HepG2 (cell line): ENCODE measurements at regions not wholly inside any gene's neighbourhood (a gene's known extent, or its start where the extent isn't known, plus 50 kb on each side); places are given as distances from the start of the nearest gene placed in this dataset.

ENCODE experiments used
- ATAC-seq: fragments of 200-7000 bp; cut with Tn5 transposase; 3 replicates; pipeline ENCODE4 v1.9.1; 2020; ENCODE audit warnings: mild to moderate bottlenecking, moderate library complexity
- BruUV-seq: library from RNA; stranded (reverse); fragments of 400-500 nt; replicated peaks from 2 replicates; lab custom pipeline; 2021; lab: Mats Ljungman, UMichigan
- CTCF ChIA-PET: fragments of 300-600 bp; formaldehyde crosslinking; extraction: SDS; loops from one replicate; lab custom pipeline; 2021; ENCODE audit warnings: low total read pairs, inconsistent platforms, low intra/inter-chr PET ratio; lab: Yijun Ruan, JAX
- POLR2A ChIA-PET: fragments of 350-600 bp; sonication (Branson Sonifier 250); formaldehyde crosslinking; loops from one replicate; lab custom pipeline; 2020; ENCODE audit warnings: antibody characterized with exemption, inconsistent platforms; lab: Yijun Ruan, JAX
- DNase-seq: peaks from one replicate; pipeline ENCODE4 v3.0.0-alpha.2; 2015; ENCODE audit warnings: low spot score
- FAIRE-seq: peaks from 3 replicates; lab custom pipeline; 2011; peaks lifted over from hg19 to GRCh38; lab: Jason Lieb, UNC
- H2AFZ ChIP-seq: one replicate; pipeline ENCODE4 v1.6.1; 2011; ENCODE audit warnings: low read length, inconsistent platforms
- H3K27ac ChIP-seq: fragments of 300-600 bp; 3 replicates; pipeline ENCODE4 v1.8.0; 2011; ENCODE audit warnings: mixed run types, mild to moderate bottlenecking, mixed read lengths, low read length, inconsistent platforms; ENCODE audit not compliant: insufficient read depth; ENCODE audit errors: extremely low read length
- H3K27me3 ChIP-seq, 2 experiments: fragments of 200-600 bp in 1 of 2; 2 replicates in 1 of 2; 3 replicates in 1 of 2; pipeline versions ENCODE4 v1.6.0 to v1.8.0; 2011; ENCODE audit warnings: low read length in 2 of 2, mild to moderate bottlenecking in 2 of 2, moderate library complexity in 2 of 2, inconsistent platforms in 1 of 2; ENCODE audit not compliant: insufficient read depth in 2 of 2, control insufficient read depth in 1 of 2
- H3K36me3 ChIP-seq, 2 experiments: fragments of 200-600 bp in 1 of 2; replicated peaks in 1 of 2; 2 replicates in 1 of 2; 3 replicates in 1 of 2; pipeline versions ENCODE4 v1.5.1 to v1.8.0; 2011; ENCODE audit warnings: low read length in 2 of 2, inconsistent platforms in 1 of 2; ENCODE audit not compliant: insufficient read depth in 2 of 2, control insufficient read depth in 1 of 2
- H3K4me1 ChIP-seq: 2 replicates; pipeline ENCODE4 v1.5.1; 2012; ENCODE audit warnings: low read length, inconsistent platforms; ENCODE audit not compliant: insufficient read depth
- H3K4me2 ChIP-seq: 2 replicates; pipeline ENCODE4 v1.6.0; 2011; ENCODE audit warnings: low read depth, low read length, inconsistent platforms
- H3K4me3 ChIP-seq, 3 experiments: fragments of 200-600 bp in 1 of 3; sonication (generic), shearing (Covaris generic) in 1 of 3; replicated peaks in 1 of 3; 2 replicates each; pipeline ENCODE4 v1.5.1; 2011 to 2016; ENCODE audit warnings: low read length in 3 of 3, inconsistent platforms in 2 of 3, low read depth in 2 of 3, mild to moderate bottlenecking in 2 of 3, control low read depth in 1 of 3, mixed read lengths in 1 of 3; ENCODE audit not compliant: insufficient read depth in 1 of 3
- H3K79me2 ChIP-seq: one replicate; pipeline ENCODE4 v1.6.1; 2011; ENCODE audit warnings: low read length, inconsistent platforms; ENCODE audit not compliant: insufficient read depth
- H3K9ac ChIP-seq: 2 replicates; pipeline ENCODE4 v1.6.0; 2011; ENCODE audit warnings: mild to moderate bottlenecking, low read depth, low read length, inconsistent platforms; ENCODE audit not compliant: insufficient read depth
- H3K9me3 ChIP-seq: 2 replicates; pipeline ENCODE4 v1.5.1; 2012; ENCODE audit warnings: mild to moderate bottlenecking, low read length
- H4K20me1 ChIP-seq: 2 replicates; pipeline ENCODE4 v1.6.0; 2011; ENCODE audit warnings: inconsistent platforms, mild to moderate bottlenecking, low read length, moderate library complexity; ENCODE audit not compliant: insufficient read depth
- ATF1 ChIP-seq: IDR thresholded peaks from 2 replicates; pipeline ENCODE4 v1.6.1; 2016; ENCODE audit warnings: mild to moderate bottlenecking, control low read depth
- NPAS2 ChIP-seq: sonication (generic); formaldehyde crosslinking; IDR thresholded peaks from 2 replicates; pipeline ENCODE4 v1.8.0; 2022; ENCODE audit warnings: mild to moderate bottlenecking, missing genetic modification reagents, borderline replicate concordance
- POGZ ChIP-seq: sonication (generic); formaldehyde crosslinking; IDR thresholded peaks from 2 replicates; pipeline ENCODE4 v1.4.0; 2020; ENCODE audit warnings: mild to moderate bottlenecking, missing genetic modification reagents
- STAT6 ChIP-seq: sonication (generic); formaldehyde crosslinking; IDR thresholded peaks from 2 replicates; pipeline ENCODE4 v1.4.0; 2020; ENCODE audit warnings: missing genetic modification reagents, mild to moderate bottlenecking, borderline replicate concordance
- TCF7 ChIP-seq: sonication (generic); IDR thresholded peaks from 2 replicates; pipeline ENCODE4 v1.6.1; 2016; ENCODE audit warnings: antibody characterized with exemption, low read depth
- TERF1 ChIP-seq: sonication (generic); formaldehyde crosslinking; IDR thresholded peaks from 2 replicates; pipeline ENCODE4 v1.8.0; 2022; ENCODE audit warnings: mild to moderate bottlenecking, missing genetic modification reagents, moderate library complexity
- ZBTB7A ChIP-seq: sonication (generic); formaldehyde crosslinking; IDR thresholded peaks from 2 replicates; pipeline ENCODE4 v1.8.0; 2022; ENCODE audit warnings: mild to moderate bottlenecking, missing genetic modification reagents
- ZNF263 ChIP-seq: sonication (generic); formaldehyde crosslinking; IDR thresholded peaks from 2 replicates; pipeline ENCODE4 v1.4.0; 2020; ENCODE audit warnings: missing genetic modification reagents
- ZNF615 ChIP-seq: sonication (generic); formaldehyde crosslinking; IDR thresholded peaks from 2 replicates; pipeline ENCODE4 v1.5.0; 2020; ENCODE audit warnings: mild to moderate bottlenecking, missing genetic modification reagents, borderline replicate concordance
- ZNF652 ChIP-seq: IDR thresholded peaks from 2 replicates; pipeline ENCODE4 v1.6.1; 2016; ENCODE audit warnings: low read depth, borderline replicate concordance
- WGBS: methylation state at CpG from one replicate; pipeline ENCODE4 v1.1.6; 2017; ENCODE audit warnings: low lambda C conversion rate; 5-methylcytosine and 5-hydroxymethylcytosine counted together
- in situ Hi-C: cut with HindIII; loops from 2 replicates; pipeline ENCODE4 v1.10.0; 2017; ENCODE audit warnings: low pct_unique_long_range_greater_than_20kb; ENCODE audit not compliant: extremely low pct_ligation_motif_present
- intact Hi-C: fragments of 100-400 bp; cut with micrococcal nuclease; formaldehyde crosslinking; loops from one replicate; pipeline ENCODE4 v1.10.0; 2022; ENCODE audit not compliant: unreplicated experiment
- TF ChIP-seq, protein P1 (sequence below), 2 experiments: sonication (generic) in 1 of 2; formaldehyde crosslinking in 1 of 2; IDR thresholded peaks; 2 replicates each; pipeline versions ENCODE4 v1.4.0 to v1.6.1; 2016 to 2020; ENCODE audit warnings: borderline replicate concordance in 1 of 2, low read depth in 1 of 2, mild to moderate bottlenecking in 1 of 2, missing genetic modification reagents in 1 of 2

- ChIA-PET CTCF (no interaction called here), POLR2A (no interaction called here)
- H3K36me3 ChIP-seq, result no peaks in the 10 kb centered on the region
- DNase-seq, result no peak
- H3K4me1 ChIP-seq, result no peaks in the 10 kb centered on the region
- H3K79me2 ChIP-seq, result no peaks in the 10 kb centered on the region
- no peak overlapping the region for H2AFZ ChIP-seq
- no peak overlapping the region for H3K4me2 ChIP-seq
- no peak for ATAC-seq
- TF ChIP-seq STAT6 (CRISPR knock-in tag) (no peak), ZNF615 (CRISPR knock-in tag) (no peak), ZBTB7A (CRISPR knock-in tag) (no peak), ZNF652 (CRISPR knock-in tag) (no peak), POGZ (CRISPR knock-in tag) (no peak), ATF1 (CRISPR knock-in tag) (no peak), NPAS2 (CRISPR knock-in tag) (no peak), TERF1 (no peak), TCF7 (no peak), ZNF263 (CRISPR knock-in tag) (no peak)
- TF ChIP-seq, protein P1, sequence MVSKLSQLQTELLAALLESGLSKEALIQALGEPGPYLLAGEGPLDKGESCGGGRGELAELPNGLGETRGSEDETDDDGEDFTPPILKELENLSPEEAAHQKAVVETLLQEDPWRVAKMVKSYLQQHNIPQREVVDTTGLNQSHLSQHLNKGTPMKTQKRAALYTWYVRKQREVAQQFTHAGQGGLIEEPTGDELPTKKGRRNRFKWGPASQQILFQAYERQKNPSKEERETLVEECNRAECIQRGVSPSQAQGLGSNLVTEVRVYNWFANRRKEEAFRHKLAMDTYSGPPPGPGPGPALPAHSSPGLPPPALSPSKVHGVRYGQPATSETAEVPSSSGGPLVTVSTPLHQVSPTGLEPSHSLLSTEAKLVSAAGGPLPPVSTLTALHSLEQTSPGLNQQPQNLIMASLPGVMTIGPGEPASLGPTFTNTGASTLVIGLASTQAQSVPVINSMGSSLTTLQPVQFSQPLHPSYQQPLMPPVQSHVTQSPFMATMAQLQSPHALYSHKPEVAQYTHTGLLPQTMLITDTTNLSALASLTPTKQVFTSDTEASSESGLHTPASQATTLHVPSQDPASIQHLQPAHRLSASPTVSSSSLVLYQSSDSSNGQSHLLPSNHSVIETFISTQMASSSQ (IDR thresholded peaks at IDR 0.05; ENCODE audit: low read depth), result no peak
- TF ChIP-seq, protein P1 (CRISPR knock-in tag; IDR thresholded peaks at IDR 0.05; ENCODE audit: borderline replicate concordance), result no peak
- WGBS, result 41% methylated on average over 5 of the region's 5 CpGs
- no peak overlapping the region for H3K27ac ChIP-seq
- no peak overlapping the region for H3K4me3 ChIP-seq
- H4K20me1 ChIP-seq, result no peaks in the 10 kb centered on the region
- no peak for FAIRE-seq
- BruUV-seq, result no TSS peak
- H3K27me3 ChIP-seq, result peaks cover 0 to 13% of the 10 kb centered on the region in 2 experiments; a peak in 3 of 5 replicates
- intact Hi-C loops, result no loop called here
- no peak overlapping the region for H3K9ac ChIP-seq
- in situ Hi-C loops, result no loop called here
- no peaks in the 10 kb centered on the region for H3K9me3 ChIP-seq
Measured at GRCh38 chr17:77018504-77018903, 122.3 kb upstream of the SEC14L1 start.
